Sigmoid colon (tissue), 6 donors: ENCODE measurements at regions not wholly inside any gene's neighbourhood (a gene's known extent, or its start where the extent isn't known, plus 50 kb on each side); places are given as distances from the start of the nearest gene placed in this dataset.

Experiments used
- DNase-seq: peaks from one replicate; pipeline ENCODE4 v3.0.0-alpha.2; 2019
- H3K27ac ChIP-seq, 4 donors: fragments of 200-600 bp; sonication (generic); one replicate each; pipeline ENCODE4 v1.5.1; 2016 to 2019; ENCODE audit warnings: mild to moderate bottlenecking in 1 of 4
- H3K27me3 ChIP-seq, 3 donors: fragments of 200-600 bp; sonication (generic); one replicate each; pipeline ENCODE4 v1.5.1; 2019; ENCODE audit warnings: mild to moderate bottlenecking in 1 of 3
- H3K36me3 ChIP-seq, 4 donors: fragments of 200-600 bp; sonication (generic); one replicate each; pipeline ENCODE4 v1.5.1; 2016 to 2019
- H3K4me1 ChIP-seq, 4 donors: fragments of 200-600 bp; sonication (generic); one replicate each; pipeline ENCODE4 v1.5.1; 2017 to 2019
- H3K4me3 ChIP-seq, 4 donors: fragments of 200-600 bp; sonication (generic); one replicate each; pipeline ENCODE4 v1.5.1; 2017 to 2019; ENCODE audit warnings: mild to moderate bottlenecking in 2 of 4, moderate library complexity in 1 of 4
- H3K9me3 ChIP-seq, 4 donors: fragments of 200-600 bp in 3 of 4; sonication (generic) in 3 of 4; one replicate each; pipeline versions ENCODE4 v1.5.1 to v1.6.1; 2013 to 2019
- EP300 ChIP-seq, 4 donors: sonication (generic); formaldehyde crosslinking; IDR thresholded peaks; one replicate each; pipeline ENCODE4 v1.6.1; 2017; ENCODE audit warnings: antibody characterized with exemption in 4 of 4
- POLR2A ChIP-seq, 2 donors: fragments of 450-650 bp; IDR thresholded peaks; one replicate each; pipeline ENCODE4 v1.6.1; 2016; ENCODE audit warnings: antibody characterized with exemption in 2 of 2, mild to moderate bottlenecking in 2 of 2, moderate library complexity in 2 of 2
- POLR2AphosphoS5 ChIP-seq, 4 donors: sonication (generic); formaldehyde crosslinking; IDR thresholded peaks; one replicate each; pipeline ENCODE4 v1.6.1; 2017; ENCODE audit warnings: antibody characterized with exemption in 4 of 4
- WGBS, 2 donors: extraction: QIAGEN DNeasy Blood & Tissue Kit; methylation state at CpG; one replicate each; pipeline ENCODE4 v1.1.7; 2013; 5-methylcytosine and 5-hydroxymethylcytosine counted together
- intact Hi-C: fragments of 100-400 bp; cut with DNase I; formaldehyde crosslinking; loops from one replicate; pipeline ENCODE4 v1.15.1; 2023
- TF ChIP-seq, protein P1 (sequence below), 4 experiments: fragments of 450-650 bp in 3 of 4; fragments of 200-600 bp in 1 of 4; IDR thresholded peaks; one replicate each; pipeline ENCODE4 v1.5.1; 2016 to 2019; ENCODE audit warnings: antibody characterized with exemption in 4 of 4, mild to moderate bottlenecking in 3 of 4, moderate library complexity in 2 of 4
- donor health status: healthy with polysubstance abuse.
- donor health status: healthy.

DNA sequence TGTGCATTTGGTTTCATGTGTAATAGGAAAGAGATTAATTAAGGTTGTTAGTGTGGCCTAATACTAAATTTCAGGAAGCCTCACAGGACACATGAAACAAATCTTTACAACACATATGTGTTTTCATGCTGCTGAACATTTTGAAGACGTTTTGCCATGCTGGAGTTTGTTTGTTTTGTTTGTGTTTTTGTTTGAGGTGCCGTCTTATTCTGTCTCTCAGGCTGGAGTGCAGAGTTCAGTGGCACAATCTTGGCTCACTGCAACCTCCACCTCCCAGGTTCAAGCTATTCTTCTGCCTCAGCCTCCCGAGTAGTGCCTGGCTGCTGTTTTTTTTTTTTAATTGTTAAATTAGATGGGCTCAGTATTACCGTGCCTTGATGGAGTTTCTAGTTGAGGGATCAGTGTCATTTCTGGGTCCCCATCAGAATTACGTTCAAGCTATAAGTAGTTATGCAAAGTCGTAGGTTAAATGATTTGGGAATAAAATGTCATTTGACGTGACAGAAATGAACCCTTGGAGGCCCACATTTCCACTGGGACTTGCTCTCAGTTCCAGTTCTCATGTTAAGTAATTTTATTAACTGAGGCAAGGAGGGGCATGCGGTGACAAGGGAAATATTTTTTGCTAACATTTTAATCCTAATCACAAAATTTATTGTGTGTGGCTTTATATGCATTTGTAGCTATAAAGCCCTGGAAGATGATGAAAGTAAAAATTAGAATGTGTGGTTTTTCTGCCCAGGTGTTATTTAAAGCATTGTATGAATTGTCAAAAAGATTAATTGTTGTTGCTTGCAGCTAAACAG, 196.9 kb downstream of the TM9SF2 start:
- TF ChIP-seq, protein P1, sequence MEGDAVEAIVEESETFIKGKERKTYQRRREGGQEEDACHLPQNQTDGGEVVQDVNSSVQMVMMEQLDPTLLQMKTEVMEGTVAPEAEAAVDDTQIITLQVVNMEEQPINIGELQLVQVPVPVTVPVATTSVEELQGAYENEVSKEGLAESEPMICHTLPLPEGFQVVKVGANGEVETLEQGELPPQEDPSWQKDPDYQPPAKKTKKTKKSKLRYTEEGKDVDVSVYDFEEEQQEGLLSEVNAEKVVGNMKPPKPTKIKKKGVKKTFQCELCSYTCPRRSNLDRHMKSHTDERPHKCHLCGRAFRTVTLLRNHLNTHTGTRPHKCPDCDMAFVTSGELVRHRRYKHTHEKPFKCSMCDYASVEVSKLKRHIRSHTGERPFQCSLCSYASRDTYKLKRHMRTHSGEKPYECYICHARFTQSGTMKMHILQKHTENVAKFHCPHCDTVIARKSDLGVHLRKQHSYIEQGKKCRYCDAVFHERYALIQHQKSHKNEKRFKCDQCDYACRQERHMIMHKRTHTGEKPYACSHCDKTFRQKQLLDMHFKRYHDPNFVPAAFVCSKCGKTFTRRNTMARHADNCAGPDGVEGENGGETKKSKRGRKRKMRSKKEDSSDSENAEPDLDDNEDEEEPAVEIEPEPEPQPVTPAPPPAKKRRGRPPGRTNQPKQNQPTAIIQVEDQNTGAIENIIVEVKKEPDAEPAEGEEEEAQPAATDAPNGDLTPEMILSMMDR (IDR thresholded peaks at IDR 0.05) = no peak
- TF ChIP-seq EP300 (IDR thresholded peaks at IDR 0.05) (no peak), POLR2A (IDR thresholded peaks at IDR 0.05) (no peak), POLR2AphosphoS5 (IDR thresholded peaks at IDR 0.05) (no peak)
- DNase-seq = no peak
- Histone ChIP-seq H3K4me3 (no peak overlapping the region), H3K27me3 (no peaks in the 10 kb centered on the region), H3K27ac (no peak overlapping the region), H3K36me3 (no peaks in the 10 kb centered on the region), H3K9me3 (no peaks in the 10 kb centered on the region), H3K4me1 (no peaks in the 10 kb centered on the region)
- intact Hi-C loops = no loop called here
- WGBS, 2 donors = 37 to 68% methylated on average over 8 of the region's 8 CpGs

DNA sequence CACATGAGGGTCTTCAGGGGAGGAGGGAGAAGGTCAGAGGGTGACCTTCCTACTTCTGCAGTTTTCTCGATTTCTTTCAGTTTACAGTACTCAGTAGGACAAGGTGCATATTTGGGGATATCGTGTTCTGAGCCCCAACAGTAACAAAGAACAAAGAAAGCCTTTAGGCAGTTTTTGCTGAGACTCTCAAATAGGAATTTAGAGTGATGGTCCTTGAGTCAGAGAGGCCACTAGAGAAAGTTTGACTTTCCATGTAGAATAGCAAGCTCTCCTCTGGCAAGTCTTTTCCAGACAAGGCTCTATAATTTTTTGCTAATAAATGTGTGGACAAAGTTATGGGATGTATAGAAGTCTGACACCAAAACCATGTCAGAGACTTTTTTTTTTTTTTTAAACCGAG, 194.6 kb downstream of the TM9SF2 start:
- 94 to 95% methylated on average over 3 of the region's 3 CpGs for WGBS, 2 donors
- Histone ChIP-seq H3K27ac (no peak overlapping the region), H3K9me3 (no peaks in the 10 kb centered on the region), H3K4me1 (no peaks in the 10 kb centered on the region), H3K27me3 (no peaks in the 10 kb centered on the region), H3K4me3 (no peak overlapping the region), H3K36me3 (no peaks in the 10 kb centered on the region)
- intact Hi-C loops = no loop called here
- no peak for TF ChIP-seq POLR2AphosphoS5 (IDR thresholded peaks at IDR 0.05)
- TF ChIP-seq POLR2A (IDR thresholded peaks at IDR 0.05) = no peak
- TF ChIP-seq EP300 (IDR thresholded peaks at IDR 0.05) = no peak
- TF ChIP-seq, protein P1 (IDR thresholded peaks at IDR 0.05) = no peak
- no peak for DNase-seq

DNA sequence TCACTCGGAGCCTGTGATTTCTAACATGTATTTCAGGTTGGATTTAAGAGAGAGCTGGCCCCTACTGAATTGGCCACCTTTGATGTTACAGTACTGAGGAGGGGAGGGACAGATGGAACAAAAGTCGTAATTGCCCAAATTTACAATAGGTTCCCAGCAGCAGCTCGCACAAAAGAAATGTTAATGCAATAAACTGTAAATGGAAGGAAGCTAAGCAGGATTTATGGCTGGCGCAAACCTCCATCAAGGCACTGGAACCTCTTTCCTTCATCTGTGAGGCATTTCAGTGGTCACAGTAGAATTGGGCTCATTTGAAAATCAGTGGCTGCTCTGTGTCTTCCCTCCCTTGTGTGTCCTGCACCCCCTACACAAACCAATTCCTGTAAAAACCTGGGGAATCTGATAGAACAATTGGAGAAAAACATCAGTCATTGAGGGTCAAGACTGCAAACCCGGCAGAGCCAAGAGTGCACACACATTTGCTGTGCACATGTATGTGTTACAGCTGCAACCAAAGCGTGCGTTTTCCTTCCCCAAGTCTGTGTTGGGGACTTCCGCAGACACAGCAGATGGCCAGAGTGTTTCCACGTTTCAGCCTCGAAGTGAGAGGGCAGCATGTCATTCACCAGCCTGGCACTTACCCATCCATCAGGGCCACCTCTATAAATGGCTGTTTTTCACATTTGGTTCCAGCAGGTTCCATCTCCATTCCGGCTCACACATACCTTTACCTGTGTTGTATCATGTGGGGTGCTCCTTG, 192.8 kb downstream of the TM9SF2 start:
- no peaks in the 10 kb centered on the region for H3K9me3 ChIP-seq
- H3K36me3 ChIP-seq = no peaks in the 10 kb centered on the region
- no peaks in the 10 kb centered on the region for H3K27me3 ChIP-seq
- no peak overlapping the region for H3K4me3 ChIP-seq
- no peak overlapping the region for H3K27ac ChIP-seq
- no peaks in the 10 kb centered on the region for H3K4me1 ChIP-seq
- TF ChIP-seq, protein P1 (IDR thresholded peaks at IDR 0.05) = no peak
- no peak for TF ChIP-seq POLR2A (IDR thresholded peaks at IDR 0.05)
- TF ChIP-seq EP300 (IDR thresholded peaks at IDR 0.05) = no peak
- no peak for TF ChIP-seq POLR2AphosphoS5 (IDR thresholded peaks at IDR 0.05)
- intact Hi-C loops = no loop called here
- no peak for DNase-seq
- WGBS, 2 donors = 64 to 73% methylated on average over 11 of the region's 11 CpGs

DNA sequence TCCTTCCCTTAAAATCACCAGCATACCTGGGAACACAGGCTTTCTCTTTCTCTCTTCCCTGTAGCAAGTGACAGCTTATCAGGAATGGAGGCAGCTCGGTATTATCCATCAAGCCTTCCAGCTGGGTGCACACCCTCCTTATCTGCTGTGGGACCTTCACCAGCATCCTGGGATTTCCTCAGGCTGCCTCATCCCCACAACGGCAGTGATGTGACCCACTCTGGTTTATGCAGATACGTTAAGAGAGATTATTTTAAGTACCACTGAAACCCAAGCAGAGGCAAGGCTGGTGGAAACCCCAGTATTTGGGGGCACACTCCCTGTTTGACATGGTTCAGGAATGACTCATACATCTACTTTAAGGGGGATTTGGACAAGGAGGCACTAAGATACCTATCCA, 192.1 kb downstream of the TM9SF2 start:
- WGBS, 2 donors = 51 to 68% methylated on average over 3 of the region's 3 CpGs
- no peaks in the 10 kb centered on the region for H3K27me3 ChIP-seq
- no peak overlapping the region for H3K4me3 ChIP-seq
- TF ChIP-seq EP300 (IDR thresholded peaks at IDR 0.05) (no peak), POLR2A (IDR thresholded peaks at IDR 0.05) (no peak)
- no peak overlapping the region for H3K27ac ChIP-seq
- H3K4me1 ChIP-seq = no peaks in the 10 kb centered on the region
- intact Hi-C loops = no loop called here
- DNase-seq = no peak
- no peaks in the 10 kb centered on the region for H3K36me3 ChIP-seq
- no peaks in the 10 kb centered on the region for H3K9me3 ChIP-seq

DNA sequence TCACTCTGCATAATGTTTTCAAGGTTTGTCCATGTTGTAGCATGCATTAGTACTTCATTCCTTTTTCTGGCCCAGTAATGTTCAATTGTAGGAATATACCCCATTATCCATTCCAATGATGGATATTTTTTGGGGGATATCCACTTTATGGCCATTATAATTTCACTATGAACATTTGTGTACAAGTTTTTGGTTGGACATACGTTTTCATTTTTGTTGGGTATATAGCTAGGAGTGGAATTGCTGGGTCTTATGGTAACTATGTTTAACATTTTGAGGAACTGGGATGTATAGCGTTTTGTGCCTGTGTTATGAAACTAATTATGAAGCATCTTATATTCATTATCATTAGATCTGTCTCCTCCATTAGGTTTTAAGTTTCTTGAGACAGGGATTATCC, 191.6 kb downstream of the TM9SF2 start:
- H3K4me1 ChIP-seq = no peaks in the 10 kb centered on the region
- no peaks in the 10 kb centered on the region for H3K36me3 ChIP-seq
- H3K27ac ChIP-seq = no peak overlapping the region
- H3K9me3 ChIP-seq = no peaks in the 10 kb centered on the region
- H3K27me3 ChIP-seq = no peaks in the 10 kb centered on the region
- WGBS, 2 donors = 91 to 93% methylated on average over 2 of the region's 2 CpGs
- TF ChIP-seq, protein P1 (IDR thresholded peaks at IDR 0.05) = no peak
- TF ChIP-seq EP300 (IDR thresholded peaks at IDR 0.05) (no peak), POLR2A (IDR thresholded peaks at IDR 0.05) (no peak), POLR2AphosphoS5 (IDR thresholded peaks at IDR 0.05) (no peak)
- no peak for DNase-seq
- H3K4me3 ChIP-seq = no peak overlapping the region
- intact Hi-C loops = no loop called here
